ENCODE measurements at regions not wholly inside any gene's neighbourhood (a gene's known extent, or its start where the extent isn't known, plus 50 kb on each side); places are given as distances from the start of the nearest gene placed in this dataset.
"Not testable (repeated sequence)": the region's sequence is repeated elsewhere in the genome, so short reads cannot be mapped to it uniquely, and the experiment has no call there.

GRCh38 chr11:96782632-96783031 is 392.8 kb downstream of the JRKL start:
- no peak for DNase-seq (ENCODE audit: low spot score)

GRCh38 chr11:96783311-96783710 is 393.5 kb downstream of the JRKL start:
- no peak for DNase-seq (ENCODE audit: low spot score)

- DNase-seq (ENCODE audit: low spot score), result no peak
Measured at GRCh38 chr11:96785073-96785472, 395.3 kb downstream of the JRKL start.

- DNase-seq (ENCODE audit: low spot score), result peak; percentile 17
Measured at GRCh38 chr11:96794152-96794551, 404.3 kb downstream of the JRKL start.

- DNase-seq (ENCODE audit: low spot score), result no peak
Measured at GRCh38 chr11:96798445-96798844, 408.6 kb downstream of the JRKL start.

- DNase-seq (ENCODE audit: low spot score), result no peak
Measured at GRCh38 chr11:96815236-96815635, 425.4 kb downstream of the JRKL start.

- no peak for DNase-seq (ENCODE audit: low spot score)
Measured at GRCh38 chr11:96817482-96818399, 427.9 kb downstream of the JRKL start.

GRCh38 chr11:96827164-96827563 is 437.4 kb downstream of the JRKL start:
- DNase-seq (ENCODE audit: low spot score), result no peak

- no peak for DNase-seq (ENCODE audit: low spot score)
Measured at GRCh38 chr11:96841792-96842191, 452.0 kb downstream of the JRKL start.

GRCh38 chr11:96842731-96843130 is 452.9 kb downstream of the JRKL start:
- DNase-seq (ENCODE audit: low spot score), result no peak

GRCh38 chr11:96854425-96854824 is 464.6 kb downstream of the JRKL start:
- no peak for DNase-seq (ENCODE audit: low spot score)

GRCh38 chr11:96861722-96862121 is 471.9 kb downstream of the JRKL start:
- not testable (repeated sequence) for DNase-seq (ENCODE audit: low spot score)

GRCh38 chr11:96863520-96863919 is 473.7 kb downstream of the JRKL start:
- DNase-seq (ENCODE audit: low spot score), result no peak

- no peak for DNase-seq (ENCODE audit: low spot score)
Measured at GRCh38 chr11:96865020-96865419, 475.2 kb downstream of the JRKL start.

GRCh38 chr11:96869207-96869606 is 479.4 kb downstream of the JRKL start:
- DNase-seq (ENCODE audit: low spot score), result no peak

- DNase-seq (ENCODE audit: low spot score), result no peak
Measured at GRCh38 chr11:96875712-96876111, 485.9 kb downstream of the JRKL start.

GRCh38 chr11:96878299-96879051 is 488.7 kb downstream of the JRKL start:
- DNase-seq (ENCODE audit: low spot score), result no peak

- DNase-seq (ENCODE audit: low spot score), result not testable (repeated sequence)
Measured at GRCh38 chr11:96882622-96883021, 492.8 kb downstream of the JRKL start.

GRCh38 chr11:96885405-96885804 is 495.6 kb downstream of the JRKL start:
- no peak for DNase-seq (ENCODE audit: low spot score)

GRCh38 chr11:96885912-96886311 is 496.1 kb downstream of the JRKL start:
- no peak for DNase-seq (ENCODE audit: low spot score)

- DNase-seq (ENCODE audit: low spot score), result no peak
Measured at GRCh38 chr11:96893988-96894387, 504.2 kb downstream of the JRKL start.

GRCh38 chr11:96894587-96894986 is 504.8 kb downstream of the JRKL start:
- no peak for DNase-seq (ENCODE audit: low spot score)

GRCh38 chr11:96899971-96900370 is 510.2 kb downstream of the JRKL start:
- no peak for DNase-seq (ENCODE audit: low spot score)
